ENCODE measurements at regions not wholly inside any gene's neighbourhood (a gene's known extent, or its start where the extent isn't known, plus 50 kb on each side); places are given as distances from the start of the nearest gene placed in this dataset.

DNA sequence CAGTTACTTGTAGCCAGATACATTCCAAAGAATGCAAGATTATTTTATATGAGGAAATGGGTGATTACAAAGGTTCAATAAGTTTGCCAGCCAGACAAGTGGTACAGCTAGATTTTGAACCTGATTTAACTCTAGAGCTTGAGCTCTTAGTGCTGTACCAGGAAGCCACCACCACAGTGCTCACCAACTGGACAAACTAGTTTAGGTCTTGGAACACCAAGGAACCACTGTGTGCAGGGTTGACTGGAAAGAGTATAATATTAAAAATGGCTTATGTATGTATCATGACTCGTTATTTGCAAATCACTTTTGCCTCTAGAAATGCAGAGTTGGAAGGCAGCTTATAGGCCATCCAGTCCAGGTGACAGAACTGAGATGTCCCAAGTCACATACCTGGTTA lies 177.2 kb downstream of the TXNL1 start:
- POLR2A ChIA-PET: no interaction called here

DNA sequence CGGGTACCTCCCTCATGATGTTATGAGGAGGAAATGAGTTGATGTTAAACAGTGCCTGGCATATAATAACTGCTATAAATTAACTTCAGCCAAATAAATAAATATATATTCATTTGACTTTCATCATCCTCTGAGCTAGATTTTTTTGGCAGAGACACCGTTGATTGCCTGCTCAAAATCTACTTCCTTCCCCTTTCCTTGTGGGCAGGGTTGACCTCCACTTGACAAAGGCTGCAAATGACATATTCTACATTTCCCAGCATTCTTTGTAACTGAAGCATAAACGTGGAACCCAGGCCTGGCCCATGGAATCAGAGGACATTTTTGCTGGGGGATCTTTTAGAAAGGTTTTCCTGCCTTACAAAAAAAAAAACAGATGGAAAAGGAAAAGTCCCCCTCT lies 177.8 kb downstream of the TXNL1 start:
- CTCF ChIA-PET: no interaction called here
- no peak for TF ChIP-seq CTCF (IDR thresholded peaks at IDR 0.05)
- H3K36me3 Mint-ChIP-seq (ENCODE audit: low read depth): no peaks in the 10 kb centered on the region
- peaks cover 18% of the 10 kb centered on the region for H3K9me3 Mint-ChIP-seq
- peaks cover 4% of the 10 kb centered on the region for H3K27me3 Mint-ChIP-seq
- H3K4me3 Mint-ChIP-seq: no peak overlapping the region
- no peaks in the 10 kb centered on the region for H3K4me1 Mint-ChIP-seq
- intact Hi-C loops (cut with micrococcal nuclease): no loop called here
- POLR2A ChIA-PET: no interaction called here
- no peak for ATAC-seq (ENCODE audit: low read depth)
- no peak for DNase-seq
- no peak overlapping the region for H3K27ac Mint-ChIP-seq

More for the DNA sequence above, 177.2 kb downstream of the TXNL1 start:
- Mint-ChIP-seq H3K4me3 (no peak overlapping the region), H3K27ac (no peak overlapping the region), H3K9me3 (peaks cover 21% of the 10 kb centered on the region), H3K4me1 (no peaks in the 10 kb centered on the region), H3K27me3 (peaks cover 4% of the 10 kb centered on the region), H3K36me3 (ENCODE audit: low read depth) (no peaks in the 10 kb centered on the region)
- ATAC-seq (ENCODE audit: low read depth) (no peak), DNase-seq (no peak)
- intact Hi-C loops (cut with micrococcal nuclease): no loop called here
- CTCF ChIA-PET: no interaction called here
- TF ChIP-seq CTCF (IDR thresholded peaks at IDR 0.05): no peak

DNA sequence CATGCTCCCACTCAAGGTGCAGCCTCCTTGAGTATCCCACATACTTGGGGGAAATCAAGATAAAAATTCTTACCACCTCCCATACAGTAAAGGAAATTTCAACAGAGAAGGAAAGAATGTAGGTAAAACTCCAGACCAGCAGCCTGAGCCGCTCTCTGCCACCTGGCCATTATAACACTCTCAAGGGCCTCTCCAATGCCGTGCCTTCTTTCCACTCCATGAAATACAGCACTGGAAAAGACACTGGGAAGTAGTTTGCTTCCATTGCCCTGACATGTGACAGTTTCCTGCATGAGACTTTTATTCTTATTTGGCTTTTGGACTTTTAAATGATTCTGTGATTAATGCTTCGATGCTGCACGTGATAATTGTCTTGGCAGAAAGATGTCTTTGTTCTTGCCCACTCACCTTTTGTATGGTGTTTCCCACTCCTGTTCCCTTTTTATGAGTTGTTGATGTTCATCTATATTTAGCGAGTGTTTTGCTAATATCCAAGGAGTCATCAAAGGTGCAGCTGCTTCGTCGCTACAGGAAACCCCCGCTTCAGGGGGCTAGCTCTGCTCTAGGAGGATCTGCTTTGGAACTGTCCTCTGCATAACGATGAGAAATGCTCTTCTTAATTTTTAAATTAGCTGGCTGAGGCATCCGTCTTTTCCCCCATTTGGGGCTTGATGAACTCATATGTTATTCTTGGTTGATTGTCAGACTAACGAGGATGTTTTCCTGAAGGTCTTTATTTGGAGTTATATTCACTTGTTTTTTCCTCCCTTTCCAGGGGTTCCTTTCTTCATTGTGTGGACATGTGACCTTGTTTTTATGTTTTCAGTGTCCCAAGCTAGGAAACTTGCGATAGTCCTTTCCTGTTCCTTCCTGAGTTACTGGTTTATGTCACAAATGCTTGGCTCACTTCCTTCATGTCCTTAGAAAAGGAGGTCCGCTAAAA lies 179.4 kb downstream of the TXNL1 start:
- H3K27ac Mint-ChIP-seq: no peak overlapping the region
- no peaks in the 10 kb centered on the region for H3K4me1 Mint-ChIP-seq
- intact Hi-C loops (cut with micrococcal nuclease): no loop called here
- H3K36me3 Mint-ChIP-seq (ENCODE audit: low read depth): no peaks in the 10 kb centered on the region
- DNase-seq: no peak
- ChIA-PET CTCF (no interaction called here), POLR2A (no interaction called here)
- peaks cover 9% of the 10 kb centered on the region for H3K9me3 Mint-ChIP-seq
- no peak for TF ChIP-seq CTCF (IDR thresholded peaks at IDR 0.05)
- H3K27me3 Mint-ChIP-seq: peaks cover 6% of the 10 kb centered on the region
- ATAC-seq (ENCODE audit: low read depth): no peak
- no peak overlapping the region for H3K4me3 Mint-ChIP-seq

DNA sequence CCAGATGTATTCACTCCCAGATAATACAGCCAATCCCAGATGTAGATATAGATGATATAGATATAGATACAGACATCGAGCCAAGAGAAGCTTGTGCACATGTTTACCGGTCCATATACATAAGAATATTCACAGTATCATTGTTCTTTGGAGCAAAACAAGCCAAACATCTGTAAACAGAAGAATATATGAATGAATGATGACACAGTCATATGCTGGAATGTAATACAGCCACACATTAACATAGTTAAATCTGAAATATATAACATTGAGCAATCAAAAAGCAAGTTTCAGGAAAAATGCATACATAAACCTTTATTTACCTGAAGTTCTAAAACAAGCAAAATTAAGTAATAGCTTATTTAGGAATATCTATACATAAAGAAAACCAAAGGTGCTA lies 182.5 kb downstream of the TXNL1 start:
- DNase-seq: no peak
- ChIA-PET CTCF (no interaction called here), POLR2A (no interaction called here)
- TF ChIP-seq CTCF (IDR thresholded peaks at IDR 0.05): no peak
- Mint-ChIP-seq H3K4me1 (no peaks in the 10 kb centered on the region), H3K4me3 (no peak overlapping the region), H3K9me3 (no peaks in the 10 kb centered on the region), H3K36me3 (ENCODE audit: low read depth) (no peaks in the 10 kb centered on the region), H3K27ac (no peak overlapping the region), H3K27me3 (peaks cover 9% of the 10 kb centered on the region)
- no peak for ATAC-seq (ENCODE audit: low read depth)
- intact Hi-C loops (cut with micrococcal nuclease): no loop called here

DNA sequence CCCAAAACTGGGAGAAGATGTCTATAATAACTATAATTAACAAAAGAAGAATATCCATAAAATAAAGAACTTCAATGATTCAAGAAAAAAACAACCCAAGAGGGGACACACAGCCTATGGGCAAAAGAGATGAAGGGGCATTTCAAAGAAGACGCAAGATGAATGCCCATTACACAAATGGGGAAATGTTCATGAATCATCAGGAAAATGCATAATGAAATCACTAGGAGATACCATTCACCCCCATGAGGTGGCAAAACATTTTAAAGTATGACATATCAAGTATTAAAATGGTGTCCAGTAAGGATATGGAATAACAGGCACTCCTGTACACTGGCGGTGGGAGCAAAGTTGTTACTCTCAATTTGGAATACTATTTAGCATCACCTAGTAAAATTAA lies 183.3 kb downstream of the TXNL1 start:
- no peak for DNase-seq
- Mint-ChIP-seq H3K9me3 (no peaks in the 10 kb centered on the region), H3K27ac (no peak overlapping the region), H3K4me3 (no peak overlapping the region), H3K4me1 (no peaks in the 10 kb centered on the region), H3K27me3 (peaks cover 9% of the 10 kb centered on the region), H3K36me3 (ENCODE audit: low read depth) (no peaks in the 10 kb centered on the region)
- no peak for TF ChIP-seq CTCF (IDR thresholded peaks at IDR 0.05)
- ATAC-seq (ENCODE audit: low read depth): no peak
- intact Hi-C loops (cut with micrococcal nuclease): no loop called here
- POLR2A ChIA-PET: no interaction called here
- CTCF ChIA-PET: no interaction called here

Data from activated B cell treated with CpG ODN at 0.5 μM for 24 hours (primary cell).